GM19025 (cell line): ENCODE measurements at regions not wholly inside any gene's neighbourhood (a gene's known extent, or its start where the extent isn't known, plus 50 kb on each side); places are given as distances from the start of the nearest gene placed in this dataset.
"Not testable (repeated sequence)": the region's sequence is repeated elsewhere in the genome, so short reads cannot be mapped to it uniquely, and the experiment has no call there.

Experiments used
- ATAC-seq: cut with Tn5 transposase; IDR thresholded peaks from one replicate; pipeline ENCODE4 v1.9.1; 2021; ENCODE audit warnings: mild to moderate bottlenecking, low read depth, moderate library complexity; ENCODE audit not compliant: unreplicated experiment

DNA sequence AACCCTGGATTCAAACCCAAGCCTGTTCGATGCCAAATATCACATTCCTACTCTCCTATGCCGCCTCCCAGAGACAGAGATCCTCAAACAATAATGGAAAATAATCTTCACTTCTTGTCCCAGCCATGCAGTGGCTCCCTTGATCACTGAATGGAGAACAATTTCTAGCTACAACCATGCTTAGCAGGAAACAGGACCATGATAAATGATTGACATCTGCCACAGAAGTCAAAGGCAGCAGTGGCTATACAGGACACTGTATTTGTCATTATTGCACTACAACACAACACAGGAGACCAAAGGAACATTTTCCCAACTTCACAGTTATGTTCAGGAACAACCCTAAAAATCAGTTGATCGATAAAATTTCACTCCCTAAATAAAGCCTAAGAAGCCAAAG, 243.3 kb upstream of the SLC7A11 start:
- ATAC-seq = no peak

DNA sequence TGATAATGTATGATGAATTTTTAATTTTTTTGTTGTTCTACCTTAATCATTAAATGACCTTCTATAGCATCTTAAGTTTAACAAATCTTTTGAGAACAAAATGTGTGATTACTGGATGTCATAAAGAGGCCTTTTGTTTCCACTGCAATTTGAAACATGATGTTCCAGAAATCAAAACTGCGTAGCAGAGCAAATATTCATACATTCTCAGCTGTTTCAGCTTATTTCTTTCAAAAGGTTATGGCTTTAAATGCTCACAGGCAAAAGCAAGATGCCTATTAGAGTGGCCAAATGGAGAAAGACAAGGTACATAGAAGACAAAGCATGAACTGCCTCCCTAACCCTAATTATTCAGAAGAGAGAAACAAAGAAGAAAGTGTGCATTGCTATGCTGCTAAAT, 233.0 kb upstream of the SLC7A11 start:
- ATAC-seq = no peak

DNA sequence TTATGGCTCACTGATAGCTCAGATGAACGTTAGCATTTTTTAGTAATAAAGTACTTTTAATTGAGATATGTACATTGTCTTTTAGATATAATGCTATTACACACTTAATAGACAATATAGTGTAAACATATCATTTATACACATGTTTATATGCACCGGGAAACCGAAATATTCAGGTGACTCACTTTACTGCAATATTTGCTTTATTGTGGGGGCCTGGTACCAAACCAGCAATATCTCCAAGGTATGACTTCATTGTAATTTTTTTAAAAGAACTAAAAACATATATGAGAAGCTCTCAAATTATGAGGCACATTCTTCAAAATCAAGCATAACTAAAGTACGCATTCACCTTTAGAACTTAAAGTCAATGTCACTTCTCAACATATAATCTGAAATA, 231.2 kb upstream of the SLC7A11 start:
- no peak for ATAC-seq

DNA sequence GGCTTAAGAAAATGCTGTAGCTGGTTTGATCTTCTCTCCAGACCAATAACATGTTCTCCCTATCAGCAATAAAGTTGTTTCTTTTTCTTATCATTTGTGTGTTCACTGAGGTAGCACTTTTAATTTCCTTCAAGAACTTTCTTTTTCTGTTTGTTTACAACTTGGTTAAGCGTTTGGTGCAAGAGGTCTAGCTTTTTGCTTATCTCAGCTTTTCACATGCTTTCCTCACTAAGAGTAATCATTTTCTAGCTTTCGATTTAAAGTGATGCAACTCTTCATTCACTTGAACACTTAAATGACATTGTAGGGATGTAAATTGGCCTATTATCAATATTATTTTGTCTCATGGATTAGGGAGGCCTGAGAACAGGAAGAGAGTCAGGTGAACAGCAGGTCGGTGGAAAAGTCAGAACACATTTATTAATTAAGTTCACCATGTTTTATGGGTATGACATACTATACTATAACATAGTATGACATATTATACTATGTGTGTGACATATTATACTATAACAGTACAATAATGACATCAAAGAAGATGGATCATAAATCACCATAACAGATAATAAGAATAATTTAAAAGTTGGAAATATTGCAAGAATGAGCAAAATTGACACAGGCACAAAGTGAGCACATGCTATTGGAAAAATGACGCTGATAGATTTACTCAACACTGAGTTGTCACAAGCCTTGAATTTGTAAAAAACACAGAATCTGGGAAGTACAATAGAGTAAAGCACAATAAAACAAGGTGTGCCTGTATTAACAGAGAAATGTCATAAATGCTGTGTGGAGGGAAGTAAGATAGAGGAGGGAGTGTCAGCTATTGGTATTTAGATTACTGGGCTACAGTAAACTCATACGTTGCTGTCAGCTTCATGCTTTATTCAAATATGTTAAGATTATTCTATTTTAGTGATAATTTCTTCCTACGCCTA, 218.6 kb upstream of the SLC7A11 start:
- ATAC-seq = no peak

DNA sequence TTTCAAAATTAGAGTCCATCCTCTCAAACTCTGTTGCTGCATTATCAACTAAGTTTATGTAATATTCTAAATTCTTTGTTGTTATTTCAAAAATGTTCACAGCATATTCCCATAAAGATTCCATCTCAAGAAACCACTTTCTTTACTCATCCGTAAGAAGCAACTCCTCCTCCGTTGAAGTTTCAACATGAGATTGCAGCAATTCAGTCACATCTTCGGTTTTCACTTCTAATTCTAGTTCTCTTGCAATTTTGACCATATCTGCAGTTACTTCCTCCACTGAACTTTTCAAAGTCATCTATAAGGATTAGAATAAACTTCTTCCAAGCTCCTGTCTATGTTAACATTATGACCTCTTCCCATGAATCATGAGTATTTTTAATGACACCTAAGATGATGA, 216.6 kb upstream of the SLC7A11 start:
- no peak for ATAC-seq

DNA sequence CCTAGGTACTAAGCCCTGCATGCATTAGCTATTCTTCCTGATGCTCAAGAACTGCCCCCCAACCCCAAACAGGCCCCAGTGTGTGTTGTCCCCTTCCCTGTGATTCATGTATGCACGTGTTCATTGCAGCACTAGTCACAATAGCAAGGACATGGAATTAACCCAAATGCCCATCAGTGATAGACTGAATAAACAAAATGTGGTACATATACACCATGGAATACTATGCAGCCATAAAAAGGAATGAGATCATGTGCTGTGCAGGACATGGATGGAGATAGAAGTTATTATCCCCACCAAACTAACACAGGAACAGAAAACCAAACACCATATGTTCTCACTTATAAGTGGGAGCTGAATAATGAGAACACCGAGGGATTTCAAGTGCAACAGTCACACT, 214.2 kb upstream of the SLC7A11 start:
- ATAC-seq = not testable (repeated sequence)

DNA sequence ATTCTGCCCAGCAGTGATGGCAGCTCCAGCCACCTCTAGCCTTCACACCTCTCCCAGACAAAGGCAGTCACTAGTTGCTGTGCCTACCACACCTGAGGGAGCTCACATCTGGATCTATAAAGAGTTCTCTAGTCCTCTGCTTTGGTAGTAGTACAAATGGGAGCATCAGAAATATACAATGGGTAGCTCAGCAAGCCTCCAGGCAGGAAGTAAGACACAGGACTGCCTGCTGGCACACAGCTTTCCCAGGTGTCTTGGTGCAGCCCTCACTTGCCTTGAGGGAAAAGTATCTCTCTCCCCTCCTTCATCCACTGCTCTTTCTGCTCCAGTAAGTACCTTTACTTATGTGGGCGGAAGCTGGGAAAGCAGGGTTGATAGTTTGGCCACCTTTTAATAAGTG, 212.9 kb upstream of the SLC7A11 start:
- no peak for ATAC-seq

DNA sequence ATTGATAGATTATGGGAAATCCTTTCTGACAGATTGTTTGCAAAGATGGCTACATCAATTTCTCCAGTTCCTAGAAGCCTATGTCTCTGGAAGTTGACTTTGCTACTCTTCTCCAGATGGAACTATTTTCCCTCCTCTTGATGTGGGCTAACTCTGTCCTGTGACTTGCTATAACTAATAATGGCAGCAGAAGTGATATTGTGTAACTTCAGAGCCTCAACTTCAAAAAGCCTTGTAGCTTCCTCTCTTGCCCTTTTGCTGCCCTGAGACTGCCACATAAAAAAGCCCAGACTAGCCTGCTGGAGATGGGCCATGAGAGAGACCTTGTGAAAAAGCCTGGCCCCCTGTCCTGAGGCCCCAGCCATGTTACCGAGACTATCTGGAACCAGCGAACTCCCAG, 210.7 kb upstream of the SLC7A11 start:
- no peak for ATAC-seq

DNA sequence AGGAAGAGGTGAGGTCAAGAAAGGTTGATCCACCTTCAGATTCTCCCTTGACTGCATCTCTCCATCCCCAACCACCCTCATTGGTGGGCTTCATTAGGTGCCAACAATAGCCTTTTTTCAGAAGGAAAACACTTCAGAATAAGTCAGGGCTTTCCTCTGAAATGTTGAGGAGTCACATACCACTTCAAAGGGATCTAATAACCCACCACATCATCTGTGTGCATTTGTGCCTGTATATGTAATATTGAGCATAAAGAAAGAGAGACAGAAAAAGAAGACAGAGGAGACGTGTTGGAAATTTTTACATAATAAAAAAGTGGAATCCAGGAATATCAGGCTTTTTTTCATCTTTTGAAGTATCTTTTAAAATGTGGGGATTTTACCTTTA, 209.1 kb upstream of the SLC7A11 start:
- ATAC-seq = no peak

DNA sequence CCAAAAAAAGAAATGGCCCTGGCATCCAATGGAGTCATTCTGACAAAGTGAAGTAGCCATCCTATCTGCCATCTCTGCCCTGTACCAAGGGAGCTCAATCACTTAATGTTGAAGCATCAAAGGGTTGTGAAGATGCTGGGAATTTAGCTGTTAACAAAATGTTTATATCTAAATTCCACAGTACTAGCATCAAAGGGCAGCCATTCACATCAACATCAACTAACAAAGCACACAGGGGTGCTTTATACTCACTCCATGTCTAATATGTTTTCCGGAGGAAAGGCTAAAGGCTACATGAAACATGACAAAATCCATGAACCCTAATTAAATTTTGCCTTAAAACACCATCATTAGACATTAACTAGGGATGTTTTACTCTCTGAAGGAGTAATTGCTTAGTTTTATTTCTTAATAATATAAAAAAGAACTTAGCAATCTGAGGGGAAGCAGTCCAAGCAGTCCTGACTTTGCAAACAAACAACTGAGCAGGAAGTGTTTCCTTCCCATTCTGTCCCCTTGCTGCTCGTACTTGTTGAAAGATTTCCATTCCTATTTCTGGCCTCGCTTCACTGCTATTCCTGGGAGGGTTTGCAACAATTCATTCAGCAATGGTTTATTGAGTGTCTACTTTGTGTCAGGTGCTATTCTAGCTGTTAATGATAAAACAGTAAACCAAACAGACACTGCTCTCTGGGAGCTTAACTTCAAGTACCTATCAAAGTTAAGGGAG, 208.6 kb upstream of the SLC7A11 start:
- no peak for ATAC-seq

DNA sequence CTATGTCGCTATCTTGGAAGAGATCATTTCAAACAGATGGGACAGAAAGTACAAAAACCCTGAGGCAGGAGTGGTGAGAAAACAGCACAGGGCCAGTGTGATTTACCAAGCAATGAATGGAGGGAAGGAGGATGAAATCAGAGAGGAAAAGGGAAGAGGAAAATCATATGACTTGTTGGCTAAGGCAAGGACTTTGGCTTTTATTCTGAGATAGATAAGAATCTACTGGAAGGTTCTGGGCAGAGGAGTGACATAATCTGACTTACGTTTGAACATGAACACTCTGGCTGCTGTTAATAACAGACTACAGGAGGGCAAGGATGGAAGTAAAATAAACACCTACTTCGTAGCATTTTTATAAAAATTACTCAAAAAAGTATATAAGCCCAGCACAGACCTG, 207.8 kb upstream of the SLC7A11 start:
- no peak for ATAC-seq

DNA sequence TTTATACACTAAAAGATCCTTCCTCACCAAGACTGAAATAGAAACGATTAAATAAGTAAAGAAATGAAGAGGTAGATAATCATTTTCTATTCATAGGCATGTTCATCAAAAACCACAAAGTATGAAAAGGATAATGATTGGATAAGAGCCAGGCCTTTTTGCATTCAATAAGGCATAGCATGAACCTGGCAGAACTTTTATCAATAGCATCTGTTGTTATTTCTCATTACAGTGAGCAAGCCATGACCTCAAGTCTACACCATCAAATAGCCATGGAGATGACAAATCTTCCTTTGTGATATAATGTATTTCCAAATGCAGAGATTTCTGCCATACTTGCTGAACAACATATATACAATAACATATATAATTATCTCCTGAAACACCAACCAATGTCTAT, 206.0 kb upstream of the SLC7A11 start:
- ATAC-seq = no peak

DNA sequence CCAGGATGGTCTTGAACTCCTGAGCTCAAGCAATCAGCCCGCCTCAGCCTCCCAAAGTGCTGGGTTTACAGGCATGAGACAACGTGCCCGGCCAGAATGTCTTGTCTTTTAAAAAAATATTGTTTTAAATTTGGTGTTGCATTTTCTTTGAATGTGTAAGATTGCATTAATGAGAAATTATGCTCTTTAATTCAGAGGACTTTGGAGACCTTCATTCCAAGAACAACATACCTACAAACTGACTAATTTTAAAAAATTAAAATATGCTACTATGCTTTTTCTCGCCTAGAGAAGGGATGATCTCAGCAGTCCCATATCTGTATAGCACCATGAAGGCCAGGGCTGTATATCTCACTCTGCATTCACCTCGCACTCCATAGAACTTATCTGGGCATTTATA, 204.3 kb upstream of the SLC7A11 start:
- ATAC-seq = no peak

DNA sequence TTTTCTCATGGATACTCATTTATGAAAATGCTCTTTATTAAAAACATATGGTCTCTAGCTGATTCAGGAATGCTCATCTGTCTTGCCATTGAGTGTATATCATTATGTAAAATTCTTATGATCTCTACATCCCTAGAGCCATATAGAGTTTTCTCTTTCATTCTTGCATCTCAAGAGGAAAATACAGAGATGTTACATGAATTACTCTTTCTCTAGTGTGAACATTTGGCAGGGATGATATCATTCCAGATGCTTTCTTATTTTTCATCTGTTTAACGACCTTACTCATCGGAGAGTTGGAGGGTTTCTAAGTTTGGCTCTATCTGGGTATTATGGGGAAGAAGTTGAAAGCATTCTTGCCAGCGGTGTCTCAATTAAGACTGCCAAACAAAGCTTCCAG, 202.9 kb upstream of the SLC7A11 start:
- ATAC-seq = no peak

DNA sequence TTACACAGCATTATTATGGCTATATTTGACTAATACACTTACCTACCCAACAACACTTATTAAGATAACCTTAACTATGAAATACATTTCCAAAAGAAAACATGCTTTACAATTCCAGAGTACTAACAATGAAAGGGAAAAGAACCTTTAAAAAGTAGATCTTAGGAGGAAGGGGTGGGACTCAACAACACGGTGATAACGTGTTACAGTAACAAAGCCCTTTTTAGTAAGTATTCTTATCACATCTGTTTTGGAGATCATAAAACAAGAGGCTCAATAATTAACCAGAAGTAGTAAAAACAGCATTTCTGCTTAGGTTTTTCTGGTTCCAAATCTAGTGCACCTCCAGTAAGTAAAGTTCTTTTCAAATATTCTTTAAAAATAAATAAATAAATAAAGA, 202.1 kb upstream of the SLC7A11 start:
- no peak for ATAC-seq

DNA sequence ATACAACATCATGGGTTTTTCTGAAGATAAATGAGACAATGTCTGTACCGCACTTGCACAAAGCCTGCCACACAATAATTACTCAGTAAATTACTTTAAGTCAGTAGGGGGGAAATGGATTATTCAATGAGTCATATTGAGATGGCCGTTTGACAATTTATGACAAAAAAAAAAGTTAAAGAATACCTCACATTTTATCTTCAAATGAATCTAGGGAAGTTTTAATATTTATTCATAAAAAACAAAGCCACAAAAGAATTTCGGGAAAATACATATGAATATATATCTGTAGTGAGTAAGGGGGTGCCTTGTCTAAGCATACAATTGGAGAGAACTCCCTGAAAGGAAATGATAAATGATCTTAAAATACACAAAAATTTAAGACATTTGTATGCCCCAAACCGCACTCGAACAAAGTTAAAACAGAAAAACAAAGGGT, 197.0 kb upstream of the SLC7A11 start:
- ATAC-seq = no peak

DNA sequence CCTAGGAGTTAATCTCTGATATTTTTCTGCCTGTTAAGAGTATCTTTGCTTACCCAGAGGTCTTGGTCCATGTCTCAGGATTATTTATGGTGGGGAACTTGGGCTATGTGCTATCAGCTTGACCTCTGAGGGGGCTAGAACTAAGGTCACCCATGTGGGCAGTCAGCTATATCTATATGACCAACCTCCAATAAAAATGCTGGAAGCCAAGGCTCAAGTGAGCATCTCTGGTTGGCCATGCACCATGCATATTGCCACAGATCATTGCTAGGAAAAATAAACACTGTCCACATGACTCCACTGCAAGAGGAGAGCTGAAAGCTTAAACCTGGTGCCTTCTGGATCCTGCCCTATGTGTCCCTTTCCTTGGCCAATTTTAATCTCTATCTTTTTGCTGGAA, 196.5 kb upstream of the SLC7A11 start:
- no peak for ATAC-seq

DNA sequence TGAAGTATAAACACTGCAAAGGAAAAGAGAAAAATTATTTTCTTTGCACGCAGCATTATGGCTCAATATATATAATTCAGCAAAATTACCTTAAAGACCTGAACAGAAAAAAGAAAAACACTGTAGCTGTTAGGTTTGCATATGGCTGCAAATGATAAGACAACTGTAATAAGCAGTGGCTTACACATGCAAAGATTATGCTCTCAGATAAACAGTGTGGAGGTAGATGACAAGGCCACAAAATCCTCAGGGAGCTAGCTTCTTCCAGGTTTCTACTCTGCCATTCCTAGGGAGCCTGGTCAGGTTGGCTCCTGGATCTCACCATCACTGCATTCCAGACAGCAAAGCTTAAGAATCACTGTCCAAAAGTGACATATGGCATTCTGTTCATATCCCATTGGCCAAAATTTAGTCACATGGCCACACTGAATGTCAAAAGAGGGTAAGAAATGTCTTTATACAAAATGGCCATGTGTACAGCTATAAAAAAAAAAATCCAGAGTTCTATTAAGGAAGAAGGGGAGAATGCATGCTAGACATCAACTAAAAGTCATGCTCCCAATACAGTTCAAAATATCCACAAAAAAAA, 195.2 kb upstream of the SLC7A11 start:
- ATAC-seq = no peak

DNA sequence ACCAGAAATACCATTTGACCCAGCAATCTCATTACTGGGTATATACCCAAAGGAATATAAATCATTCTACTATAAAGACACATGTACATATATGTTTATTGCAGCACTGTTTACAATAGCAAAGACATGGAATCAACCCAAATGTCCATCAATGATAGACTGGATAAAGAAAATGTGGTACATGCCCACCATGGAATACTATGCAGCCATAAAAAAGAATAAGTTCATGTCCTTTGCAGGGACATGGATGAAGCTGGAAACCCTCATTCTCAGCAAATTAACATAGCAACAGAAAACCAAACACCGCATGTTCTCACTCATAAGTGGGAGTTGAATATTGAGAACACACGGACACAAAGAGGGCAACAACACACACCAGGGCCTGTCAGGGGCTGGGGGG, 193.6 kb upstream of the SLC7A11 start:
- ATAC-seq = not testable (repeated sequence)

DNA sequence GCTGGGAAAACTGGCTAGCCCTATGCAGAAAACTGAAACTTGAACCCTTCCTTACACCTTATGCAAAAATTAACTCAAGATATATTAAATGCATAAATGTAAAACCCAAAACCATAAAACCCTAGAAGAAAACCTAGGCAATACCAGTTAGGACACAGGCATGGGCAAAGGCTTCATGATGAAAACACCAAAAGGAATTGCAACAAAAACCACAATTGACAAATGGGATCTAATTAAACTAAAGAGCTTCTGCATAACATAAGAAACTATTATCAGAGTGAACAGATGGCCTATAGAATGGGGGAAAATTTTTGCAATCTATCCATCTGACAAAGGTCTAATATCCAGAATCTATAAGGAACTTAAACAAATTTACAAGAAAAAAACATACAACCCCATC, 192.9 kb upstream of the SLC7A11 start:
- ATAC-seq = not testable (repeated sequence)

DNA sequence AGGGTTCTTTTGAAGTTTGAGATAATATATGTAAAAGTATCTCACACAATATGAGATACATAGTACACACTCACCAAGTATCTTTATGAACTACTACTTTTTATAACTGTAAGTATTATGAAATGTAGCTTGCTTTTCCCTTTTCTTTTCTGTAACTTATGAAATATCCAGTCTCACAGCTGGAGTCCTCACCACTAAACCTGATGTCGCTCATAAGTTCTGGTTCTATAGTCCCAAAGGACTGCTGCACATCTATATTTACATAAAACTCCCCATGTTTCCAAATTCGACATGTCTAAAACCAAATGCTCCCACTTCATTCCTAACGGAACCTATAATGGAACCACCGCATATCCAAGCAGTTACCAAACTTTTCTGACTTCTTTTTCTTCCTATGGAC, 186.5 kb upstream of the SLC7A11 start:
- ATAC-seq = no peak
